Activated CD4-positive, alpha-beta memory T cell treated with anti-CD3 and anti-CD28 coated beads for 36 hours (primary cell): ENCODE measurements at regions not wholly inside any gene's neighbourhood (a gene's known extent, or its start where the extent isn't known, plus 50 kb on each side); places are given as distances from the start of the nearest gene placed in this dataset.
"Not testable (repeated sequence)": the region's sequence is repeated elsewhere in the genome, so short reads cannot be mapped to it uniquely, and the experiment has no call there.

ENCODE experiments used
- CTCF ChIA-PET: fragments of 350-600 bp; sonication (Branson Sonifier 250); formaldehyde crosslinking; loops from one replicate; lab custom pipeline; 2021; ENCODE audit warnings: antibody characterized with exemption, inconsistent platforms; lab: Charles Lee
- POLR2A ChIA-PET: fragments of 350-600 bp; sonication (Branson Sonifier 250); formaldehyde crosslinking; loops from one replicate; lab custom pipeline; 2021; ENCODE audit warnings: antibody characterized with exemption; lab: Charles Lee
- DNase-seq: peaks from one replicate; pipeline ENCODE4 v3.0.0-alpha.2; 2020
- H3K27ac Mint-ChIP-seq: one replicate; pipeline ENCODE4 v1.8.0; 2021; ENCODE audit warnings: mixed read lengths
- H3K27me3 Mint-ChIP-seq: one replicate; pipeline ENCODE4 v1.8.0; 2021; ENCODE audit warnings: mixed read lengths
- H3K36me3 Mint-ChIP-seq: one replicate; pipeline ENCODE4 v1.8.0; 2021; ENCODE audit warnings: mixed read lengths
- H3K4me1 Mint-ChIP-seq: one replicate; pipeline ENCODE4 v1.8.0; 2021; ENCODE audit warnings: low read depth, mixed read lengths
- H3K4me3 Mint-ChIP-seq: one replicate; pipeline ENCODE4 v1.8.0; 2021; ENCODE audit warnings: mild to moderate bottlenecking, mixed read lengths
- H3K9me3 Mint-ChIP-seq: one replicate; pipeline ENCODE4 v1.8.0; 2021; ENCODE audit warnings: mixed read lengths
- intact Hi-C: fragments of 100-400 bp; cut with micrococcal nuclease; formaldehyde crosslinking; loops from one replicate; pipeline ENCODE4 v1.15.1; 2023

- CTCF ChIA-PET = no interaction called here
- no peaks in the 10 kb centered on the region for H3K9me3 Mint-ChIP-seq
- H3K27ac Mint-ChIP-seq = no peak overlapping the region
- POLR2A ChIA-PET = no interaction called here
- no peaks in the 10 kb centered on the region for H3K4me1 Mint-ChIP-seq
- H3K36me3 Mint-ChIP-seq = no peaks in the 10 kb centered on the region
- no peak for DNase-seq
- intact Hi-C loops = no loop called here
- no peak overlapping the region for H3K4me3 Mint-ChIP-seq
- no peaks in the 10 kb centered on the region for H3K27me3 Mint-ChIP-seq
Measured at GRCh38 chrX:20680998-20681397, 414.3 kb upstream of the RPS6KA3 start.

DNA sequence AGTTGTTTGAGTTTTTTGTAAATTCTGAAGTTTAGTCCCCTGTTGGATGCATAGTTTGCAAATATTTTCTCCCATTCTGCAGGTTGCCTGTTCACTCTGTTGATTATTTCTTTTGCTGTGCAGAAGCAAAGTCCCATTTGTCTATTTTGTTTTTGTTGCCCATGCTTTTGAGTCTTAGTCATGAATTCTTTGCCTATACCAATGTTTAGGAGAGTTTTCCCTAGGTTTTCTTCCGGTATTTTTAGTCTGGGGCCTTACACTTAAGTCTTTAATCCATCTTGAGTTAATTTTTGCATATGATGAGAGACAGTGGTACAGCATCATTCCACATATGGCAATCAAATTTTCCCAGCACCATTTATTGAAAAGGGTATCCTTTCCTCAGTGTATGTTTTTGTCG lies 405.8 kb upstream of the RPS6KA3 start:
- H3K27ac Mint-ChIP-seq = no peak overlapping the region
- CTCF ChIA-PET = no interaction called here
- no peaks in the 10 kb centered on the region for H3K27me3 Mint-ChIP-seq
- no peak overlapping the region for H3K4me3 Mint-ChIP-seq
- no peaks in the 10 kb centered on the region for H3K36me3 Mint-ChIP-seq
- H3K4me1 Mint-ChIP-seq = no peaks in the 10 kb centered on the region
- POLR2A ChIA-PET = no interaction called here
- no peaks in the 10 kb centered on the region for H3K9me3 Mint-ChIP-seq
- intact Hi-C loops = no loop called here
- no peak for DNase-seq

GRCh38 chrX:20671746-20672145 lies 405.0 kb upstream of the RPS6KA3 start:
- CTCF ChIA-PET, POLR2A ChIA-PET, H3K27ac Mint-ChIP-seq, H3K4me1 Mint-ChIP-seq, H3K36me3 Mint-ChIP-seq, H3K27me3 Mint-ChIP-seq, H3K4me3 Mint-ChIP-seq, H3K9me3 Mint-ChIP-seq, DNase-seq, intact Hi-C loops: not testable (repeated sequence)

DNA sequence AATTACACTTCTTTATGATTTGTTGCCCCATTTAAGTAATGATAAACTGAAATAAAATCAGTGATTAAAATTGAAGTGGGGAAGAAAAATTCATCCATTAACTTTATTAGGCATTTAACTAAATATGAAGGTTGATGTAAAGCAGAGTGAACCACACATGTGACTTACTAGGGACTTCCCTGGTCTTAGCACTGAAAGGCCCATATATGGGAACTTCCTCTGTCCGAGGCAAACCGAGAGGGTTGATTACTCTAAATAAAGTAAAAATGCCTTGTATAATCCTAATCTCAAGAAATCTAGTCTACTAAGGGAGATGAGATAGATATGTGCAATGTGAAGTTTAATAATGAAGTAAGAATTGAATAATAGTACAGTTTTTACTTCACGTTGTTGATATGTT lies 403.9 kb upstream of the RPS6KA3 start:
- H3K4me3 Mint-ChIP-seq = no peak overlapping the region
- ChIA-PET CTCF (no interaction called here), POLR2A (no interaction called here)
- H3K27me3 Mint-ChIP-seq = no peaks in the 10 kb centered on the region
- intact Hi-C loops = no loop called here
- H3K4me1 Mint-ChIP-seq = no peaks in the 10 kb centered on the region
- no peaks in the 10 kb centered on the region for H3K36me3 Mint-ChIP-seq
- DNase-seq = no peak
- no peak overlapping the region for H3K27ac Mint-ChIP-seq
- no peaks in the 10 kb centered on the region for H3K9me3 Mint-ChIP-seq

DNA sequence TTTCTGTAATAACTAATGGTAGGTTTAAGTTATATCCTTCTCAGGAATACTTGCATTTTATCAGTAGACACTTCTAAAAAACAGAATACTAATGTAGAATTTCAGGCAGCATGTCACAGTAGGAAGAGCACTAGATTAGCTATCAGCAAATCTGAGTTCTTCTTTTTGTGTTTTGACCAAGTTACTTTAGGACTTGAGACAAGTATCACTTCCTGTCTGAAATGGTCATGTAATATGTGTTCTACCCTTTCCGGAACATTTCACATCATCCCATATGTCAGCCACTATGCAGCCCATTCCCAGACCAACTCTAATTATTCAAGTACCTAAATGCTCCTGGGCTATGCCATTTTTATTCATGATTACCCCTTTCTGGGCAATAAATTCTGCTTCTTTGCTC lies 401.8 kb upstream of the RPS6KA3 start:
- CTCF ChIA-PET = no interaction called here
- Mint-ChIP-seq H3K36me3 (no peaks in the 10 kb centered on the region), H3K4me1 (no peaks in the 10 kb centered on the region), H3K9me3 (no peaks in the 10 kb centered on the region), H3K4me3 (no peak overlapping the region), H3K27ac (no peak overlapping the region), H3K27me3 (peaks cover 1% of the 10 kb centered on the region)
- intact Hi-C loops = no loop called here
- POLR2A ChIA-PET = no interaction called here
- no peak for DNase-seq

- H3K9me3 Mint-ChIP-seq = no peaks in the 10 kb centered on the region
- H3K4me1 Mint-ChIP-seq = no peaks in the 10 kb centered on the region
- H3K27me3 Mint-ChIP-seq = peaks cover 1% of the 10 kb centered on the region
- no peak overlapping the region for H3K27ac Mint-ChIP-seq
- POLR2A ChIA-PET = no interaction called here
- CTCF ChIA-PET = no interaction called here
- intact Hi-C loops = no loop called here
- DNase-seq = no peak
- no peak overlapping the region for H3K4me3 Mint-ChIP-seq
- no peaks in the 10 kb centered on the region for H3K36me3 Mint-ChIP-seq
Measured at GRCh38 chrX:20666331-20666730, 399.6 kb upstream of the RPS6KA3 start.

GRCh38 chrX:20665481-20665880 lies 398.8 kb upstream of the RPS6KA3 start:
- ChIA-PET CTCF (no interaction called here), POLR2A (no interaction called here)
- Mint-ChIP-seq H3K27me3 (peaks cover 1% of the 10 kb centered on the region), H3K36me3 (no peaks in the 10 kb centered on the region), H3K4me1 (no peaks in the 10 kb centered on the region), H3K4me3 (no peak overlapping the region), H3K9me3 (no peaks in the 10 kb centered on the region), H3K27ac (no peak overlapping the region)
- no peak for DNase-seq
- intact Hi-C loops = no loop called here

DNA sequence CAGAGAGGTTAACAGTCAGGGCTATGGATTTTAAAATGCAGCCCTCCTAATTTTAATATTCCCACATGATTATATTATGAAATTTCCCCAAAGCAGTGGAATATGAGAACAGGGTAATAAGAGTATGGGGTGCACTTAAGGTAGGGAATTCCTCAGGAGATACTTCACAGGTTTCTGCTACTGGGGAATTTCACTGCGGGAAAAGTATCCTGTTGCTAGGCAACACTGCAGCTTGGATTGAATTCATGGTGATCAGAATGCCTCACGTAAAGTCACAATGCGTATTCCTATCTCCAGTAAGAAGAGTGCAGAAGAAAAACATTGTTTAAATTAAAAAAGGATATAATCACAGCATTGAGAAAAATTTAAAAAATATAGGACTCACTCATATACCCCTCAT lies 398.1 kb upstream of the RPS6KA3 start:
- intact Hi-C loops = no loop called here
- H3K4me3 Mint-ChIP-seq = no peak overlapping the region
- CTCF ChIA-PET = no interaction called here

DNA sequence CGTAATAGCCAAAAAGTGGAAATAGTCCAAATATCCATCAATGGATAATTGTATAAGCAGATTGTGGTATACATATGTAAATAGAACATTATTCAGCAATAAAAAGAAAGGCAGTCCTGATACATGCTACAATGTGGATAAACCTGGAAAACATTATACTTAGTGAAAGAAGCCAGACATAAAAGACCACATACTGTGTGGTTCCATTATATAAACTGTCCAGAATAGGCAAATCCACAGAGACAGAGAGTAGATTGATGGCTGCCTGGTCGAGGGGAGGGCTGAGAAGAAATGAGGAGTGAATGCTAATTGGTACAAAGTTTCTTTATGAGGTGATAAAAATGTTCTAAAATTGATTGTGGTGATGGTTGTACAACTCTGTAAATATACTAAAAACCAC lies 397.4 kb upstream of the RPS6KA3 start:
- Mint-ChIP-seq H3K36me3 (no peaks in the 10 kb centered on the region), H3K27me3 (peaks cover 1% of the 10 kb centered on the region), H3K4me1 (no peaks in the 10 kb centered on the region), H3K9me3 (no peaks in the 10 kb centered on the region), H3K4me3 (no peak overlapping the region), H3K27ac (no peak overlapping the region)
- CTCF ChIA-PET = no interaction called here
- POLR2A ChIA-PET = no interaction called here
- DNase-seq = no peak
- intact Hi-C loops = no loop called here

More for the DNA sequence above, 398.1 kb upstream of the RPS6KA3 start:
- Mint-ChIP-seq H3K27ac (no peak overlapping the region), H3K4me1 (no peaks in the 10 kb centered on the region), H3K36me3 (no peaks in the 10 kb centered on the region), H3K27me3 (peaks cover 1% of the 10 kb centered on the region), H3K9me3 (no peaks in the 10 kb centered on the region)
- POLR2A ChIA-PET = no interaction called here
- DNase-seq = no peak

DNA sequence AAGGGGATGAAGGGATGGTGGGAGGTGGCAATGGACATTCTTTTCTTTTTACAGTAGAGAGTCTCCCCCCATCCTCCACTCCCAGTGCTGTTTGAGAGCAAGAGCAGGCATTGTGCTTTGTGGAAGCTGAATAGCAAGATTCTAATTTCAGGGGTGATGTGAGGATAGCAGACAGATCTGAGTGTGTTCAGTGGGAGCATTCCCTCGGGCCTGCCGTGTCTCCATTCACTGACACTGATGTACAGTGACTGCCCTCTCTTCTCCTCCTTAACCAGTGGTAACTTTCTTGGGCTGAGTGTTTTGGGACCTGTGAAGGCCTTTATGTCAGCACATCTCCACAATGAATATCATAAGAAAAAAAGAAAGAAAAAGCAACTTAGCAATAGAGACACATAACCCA lies 396.6 kb upstream of the RPS6KA3 start:
- no peaks in the 10 kb centered on the region for H3K9me3 Mint-ChIP-seq
- POLR2A ChIA-PET = no interaction called here
- H3K27me3 Mint-ChIP-seq = peaks cover 1% of the 10 kb centered on the region
- CTCF ChIA-PET = no interaction called here
- H3K27ac Mint-ChIP-seq = no peak overlapping the region
- intact Hi-C loops = no loop called here
- H3K4me1 Mint-ChIP-seq = no peaks in the 10 kb centered on the region
- H3K36me3 Mint-ChIP-seq = no peaks in the 10 kb centered on the region
- DNase-seq = no peak
- no peak overlapping the region for H3K4me3 Mint-ChIP-seq

DNA sequence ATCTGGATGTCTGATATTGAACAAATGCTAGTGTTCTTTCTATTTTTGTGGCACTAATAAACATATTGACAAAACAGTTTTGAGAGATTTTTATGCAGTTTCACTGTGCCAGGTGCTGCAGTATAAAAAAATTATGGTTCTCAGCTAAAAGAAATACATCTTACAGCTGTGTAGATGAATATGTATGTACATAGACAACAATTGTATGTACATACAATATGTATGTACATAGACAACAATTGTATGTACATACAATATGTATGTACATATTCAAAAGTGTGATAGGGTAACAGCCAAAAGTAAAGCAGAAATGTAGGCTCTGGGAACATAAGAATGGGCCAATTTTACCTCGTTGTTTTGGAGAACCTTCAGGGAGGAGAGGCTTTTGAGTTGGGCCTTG lies 390.0 kb upstream of the RPS6KA3 start:
- H3K4me3 Mint-ChIP-seq = no peak overlapping the region
- ChIA-PET POLR2A (no interaction called here), CTCF (no interaction called here)
- DNase-seq = no peak
- H3K4me1 Mint-ChIP-seq = no peaks in the 10 kb centered on the region
- no peaks in the 10 kb centered on the region for H3K27me3 Mint-ChIP-seq
- no peak overlapping the region for H3K27ac Mint-ChIP-seq
- H3K9me3 Mint-ChIP-seq = no peaks in the 10 kb centered on the region
- no peaks in the 10 kb centered on the region for H3K36me3 Mint-ChIP-seq
- intact Hi-C loops = no loop called here

DNA sequence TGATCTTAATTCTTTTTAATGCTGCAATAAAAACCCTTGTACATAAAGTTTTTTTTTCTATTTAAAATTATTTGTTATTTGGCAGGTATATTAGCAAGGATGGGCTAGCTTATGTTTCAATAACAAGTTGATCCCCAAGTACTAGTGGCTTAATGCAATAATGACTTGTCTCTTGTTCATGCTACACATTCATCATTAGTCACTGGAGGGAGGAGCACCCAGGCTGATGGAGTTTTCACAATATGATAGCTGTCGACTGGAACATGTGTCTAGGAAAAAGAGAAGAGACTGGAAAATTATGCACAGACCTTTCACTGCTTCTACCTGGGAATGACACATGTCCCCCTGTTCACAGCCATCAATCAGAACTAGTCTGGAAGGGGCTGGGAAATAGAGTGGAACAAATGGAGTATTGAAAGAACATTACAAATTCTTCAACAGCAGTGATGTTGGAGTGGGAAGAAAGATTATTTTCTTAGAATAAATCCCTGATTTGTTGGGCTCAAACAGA lies 387.9 kb upstream of the RPS6KA3 start:
- DNase-seq = no peak
- intact Hi-C loops = no loop called here
- ChIA-PET POLR2A (no interaction called here), CTCF (no interaction called here)
- Mint-ChIP-seq H3K27ac (no peak overlapping the region), H3K27me3 (no peaks in the 10 kb centered on the region), H3K36me3 (no peaks in the 10 kb centered on the region), H3K4me1 (no peaks in the 10 kb centered on the region), H3K9me3 (no peaks in the 10 kb centered on the region), H3K4me3 (no peak overlapping the region)

DNA sequence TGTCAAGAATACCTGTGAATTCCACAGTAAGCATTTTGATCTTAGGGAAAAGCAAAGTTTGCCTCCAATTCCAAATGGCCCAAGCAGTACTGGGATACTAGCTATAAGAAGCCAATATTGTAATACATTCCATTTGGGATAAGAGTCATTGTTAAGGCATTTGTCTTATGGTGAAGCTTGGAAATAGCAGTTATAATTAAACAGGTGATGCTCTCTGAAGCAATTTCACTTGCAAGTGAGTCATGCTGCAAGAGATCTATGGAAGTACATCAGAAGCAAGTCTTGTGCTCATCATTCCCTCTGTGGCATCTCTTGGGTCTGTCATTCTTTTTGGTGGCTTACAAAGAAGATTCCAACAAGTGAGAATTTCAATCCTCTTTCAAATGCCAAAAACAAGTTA lies 386.4 kb upstream of the RPS6KA3 start:
- intact Hi-C loops = no loop called here
- no peak for DNase-seq
- Mint-ChIP-seq H3K4me1 (no peaks in the 10 kb centered on the region), H3K27me3 (no peaks in the 10 kb centered on the region), H3K36me3 (no peaks in the 10 kb centered on the region), H3K9me3 (no peaks in the 10 kb centered on the region), H3K4me3 (no peak overlapping the region), H3K27ac (no peak overlapping the region)
- ChIA-PET POLR2A (no interaction called here), CTCF (no interaction called here)

DNA sequence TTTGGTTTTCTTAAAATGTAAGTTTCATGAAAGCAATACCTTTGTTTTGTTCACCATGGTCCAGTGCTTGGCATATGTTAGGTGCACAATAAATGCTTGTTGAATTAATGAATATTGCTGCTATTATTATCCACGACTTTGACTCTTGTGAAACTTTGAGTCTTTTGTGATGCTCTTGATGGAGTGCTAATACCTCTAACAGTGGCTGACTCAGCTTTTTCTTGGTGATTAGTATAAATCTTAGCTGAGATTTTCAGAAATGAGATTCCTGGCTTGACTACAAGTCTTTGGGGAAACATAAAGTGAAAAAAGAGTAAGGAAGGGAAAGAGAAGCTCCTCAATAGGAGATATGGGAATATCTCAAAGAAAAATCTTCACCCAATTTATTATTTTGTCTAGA lies 375.2 kb upstream of the RPS6KA3 start:
- intact Hi-C loops = no loop called here
- DNase-seq = no peak
- Mint-ChIP-seq H3K9me3 (no peaks in the 10 kb centered on the region), H3K4me3 (no peak overlapping the region), H3K4me1 (no peaks in the 10 kb centered on the region), H3K27ac (no peak overlapping the region), H3K36me3 (no peaks in the 10 kb centered on the region), H3K27me3 (no peaks in the 10 kb centered on the region)
- ChIA-PET POLR2A (no interaction called here), CTCF (no interaction called here)
